HG03442 (cell line): ENCODE measurements at regions not wholly inside any gene's neighbourhood (a gene's known extent, or its start where the extent isn't known, plus 50 kb on each side); places are given as distances from the start of the nearest gene placed in this dataset.

Source experiments
- ATAC-seq: cut with Tn5 transposase; IDR thresholded peaks from one replicate; pipeline ENCODE4 v1.9.1; 2021; ENCODE audit warnings: mild to moderate bottlenecking, moderate library complexity; ENCODE audit not compliant: unreplicated experiment

- ATAC-seq = no peak
These were observed 302.8 kb downstream of the FAT3 start for GRCh38 chr11:92527467-92527866.

DNA sequence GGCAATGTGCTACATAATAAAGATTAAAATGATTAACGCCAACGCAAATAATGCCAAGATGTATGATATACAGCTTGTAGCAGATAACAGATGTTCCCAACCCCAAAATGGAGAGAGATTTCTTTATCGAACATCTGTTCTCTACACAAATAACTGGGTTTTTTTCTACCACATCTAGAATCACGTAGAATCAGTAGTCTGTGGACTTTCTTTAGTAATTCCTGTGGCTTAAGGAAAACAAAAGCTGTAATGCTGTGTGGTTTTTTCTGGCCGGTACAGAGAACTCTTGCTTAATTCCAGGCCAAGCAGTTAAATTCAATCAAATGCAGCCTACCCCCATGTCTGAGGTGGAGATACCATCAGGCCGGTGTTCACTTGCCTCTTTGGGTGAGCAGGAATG is 303.4 kb downstream of the FAT3 start:
- ATAC-seq = no peak

GRCh38 chr11:92531065-92531739 is 306.6 kb downstream of the FAT3 start:
- no peak for ATAC-seq

DNA sequence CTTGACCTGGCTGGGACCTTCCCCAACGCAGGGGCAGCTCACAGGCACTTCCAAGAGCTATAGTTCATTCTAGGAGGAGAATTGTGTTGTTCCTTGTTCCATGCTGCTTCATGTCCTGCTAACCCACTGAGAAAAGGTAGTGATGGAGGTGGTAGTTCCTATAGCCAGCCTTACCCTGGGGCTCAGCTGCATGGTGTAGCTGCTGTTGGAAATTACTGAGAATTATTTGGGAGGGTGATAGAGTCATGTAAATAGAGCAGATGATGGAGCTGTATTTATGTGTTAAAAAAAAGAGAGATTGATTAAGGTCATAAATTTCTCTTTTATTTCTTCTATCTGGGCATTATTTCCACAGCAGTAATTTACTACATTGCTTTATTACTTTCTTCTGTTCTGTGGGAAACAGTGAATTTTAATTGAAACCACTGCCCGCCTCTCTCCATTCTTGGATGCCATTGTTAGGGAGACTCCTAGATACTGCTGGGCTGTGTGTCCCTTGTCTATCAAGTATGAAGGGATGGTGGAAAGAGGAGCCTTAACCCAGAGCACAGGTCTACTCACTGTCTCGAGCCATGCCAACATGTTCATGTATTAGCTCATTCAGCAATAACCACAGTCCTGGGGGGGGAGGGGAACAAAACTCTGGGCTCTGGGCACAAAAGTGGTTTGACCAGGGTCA is 309.2 kb downstream of the FAT3 start:
- no peak for ATAC-seq

DNA sequence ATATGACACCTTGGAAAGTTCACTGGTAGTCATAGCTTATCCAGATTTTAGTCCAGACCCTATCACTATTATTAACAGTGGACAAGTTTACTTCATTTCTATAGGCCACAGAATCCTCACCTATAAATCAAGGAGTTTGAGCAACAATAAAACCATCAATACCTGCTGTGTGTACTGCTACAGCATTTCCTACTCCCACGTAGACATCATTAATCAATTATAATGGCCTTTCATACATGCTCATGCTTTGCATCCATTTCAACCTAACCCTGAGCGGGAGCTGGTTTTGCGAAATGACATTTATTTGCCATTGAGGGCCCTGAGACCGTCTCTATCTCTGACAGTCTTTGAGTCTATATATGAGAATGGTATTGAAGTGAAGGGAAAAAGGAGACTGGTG is 312.3 kb downstream of the FAT3 start:
- no peak for ATAC-seq

- no peak for ATAC-seq
These were observed 315.5 kb downstream of the FAT3 start for GRCh38 chr11:92540096-92540495.

- no peak for ATAC-seq
These were observed 321.4 kb downstream of the FAT3 start for GRCh38 chr11:92545906-92546471.

GRCh38 chr11:92546603-92547002 is 322.0 kb downstream of the FAT3 start:
- no peak for ATAC-seq

DNA sequence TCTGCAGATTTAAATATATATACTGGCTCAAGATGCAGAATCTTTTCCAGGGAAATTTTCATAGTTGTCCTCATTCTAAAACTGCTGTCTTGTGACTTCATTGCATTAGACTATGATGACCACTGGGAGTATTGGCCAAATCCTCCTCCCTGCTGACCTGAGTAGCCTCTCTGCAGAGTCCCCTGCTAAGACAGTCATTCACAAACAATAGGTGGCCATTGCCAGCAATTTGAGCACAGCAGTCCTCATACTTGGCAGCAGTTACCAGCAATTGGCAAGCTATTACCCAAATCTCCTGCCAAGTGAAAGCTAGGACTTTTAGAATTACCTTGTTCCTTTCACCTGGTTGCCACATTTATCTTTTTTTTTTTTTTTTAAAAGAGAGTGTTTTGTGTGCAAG is 325.8 kb downstream of the FAT3 start:
- ATAC-seq = no peak

DNA sequence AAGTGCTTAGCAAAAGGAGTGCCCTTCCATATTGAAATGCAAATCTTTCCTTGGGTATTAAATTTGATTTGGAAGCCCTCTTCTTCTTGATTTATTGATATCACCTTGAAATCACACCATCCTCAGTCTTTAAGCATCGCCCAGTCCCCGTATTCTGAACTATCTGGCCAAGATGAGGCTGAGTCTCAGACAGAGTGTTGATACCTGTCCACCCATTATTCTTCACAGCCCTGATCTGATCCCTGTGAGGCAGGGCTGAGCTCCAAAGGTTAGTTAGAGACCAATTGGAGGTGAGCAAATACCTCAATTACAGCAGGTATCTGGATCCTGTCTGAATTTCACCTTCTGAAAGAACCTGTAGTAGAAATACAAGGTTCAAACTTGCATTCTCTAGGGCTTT is 326.3 kb downstream of the FAT3 start:
- no peak for ATAC-seq

GRCh38 chr11:92552942-92553341 is 328.3 kb downstream of the FAT3 start:
- no peak for ATAC-seq

- no peak for ATAC-seq
These were observed 330.1 kb downstream of the FAT3 start for GRCh38 chr11:92554688-92555087.

GRCh38 chr11:92556431-92556830 is 331.8 kb downstream of the FAT3 start:
- no peak for ATAC-seq

GRCh38 chr11:92557879-92558278 is 333.3 kb downstream of the FAT3 start:
- ATAC-seq = no peak

- ATAC-seq = no peak
These were observed 333.7 kb downstream of the FAT3 start for GRCh38 chr11:92558323-92558722.

DNA sequence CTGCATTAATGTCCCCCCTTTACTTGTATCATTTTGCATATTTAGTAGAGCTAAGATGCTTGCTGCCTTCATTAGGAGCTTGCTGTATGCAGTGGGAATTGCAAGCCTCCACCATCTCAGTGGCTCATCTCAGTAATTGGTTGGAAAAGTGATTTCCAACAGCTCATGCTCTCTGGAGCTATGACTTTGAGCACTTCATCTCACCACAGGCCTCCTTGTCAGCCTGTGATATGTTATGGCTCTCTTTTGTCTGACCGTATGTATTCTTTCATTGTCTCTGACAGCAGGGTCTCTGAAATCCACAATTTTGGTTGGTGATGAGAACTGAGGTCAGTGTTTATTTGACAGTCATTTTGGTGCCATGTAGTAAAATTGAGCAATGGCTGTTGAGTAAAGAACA is 345.1 kb downstream of the FAT3 start:
- no peak for ATAC-seq

- ATAC-seq = no peak
These were observed 347.9 kb downstream of the FAT3 start for GRCh38 chr11:92572559-92572958.

- no peak for ATAC-seq
These were observed 351.7 kb downstream of the FAT3 start for GRCh38 chr11:92576315-92576714.

DNA sequence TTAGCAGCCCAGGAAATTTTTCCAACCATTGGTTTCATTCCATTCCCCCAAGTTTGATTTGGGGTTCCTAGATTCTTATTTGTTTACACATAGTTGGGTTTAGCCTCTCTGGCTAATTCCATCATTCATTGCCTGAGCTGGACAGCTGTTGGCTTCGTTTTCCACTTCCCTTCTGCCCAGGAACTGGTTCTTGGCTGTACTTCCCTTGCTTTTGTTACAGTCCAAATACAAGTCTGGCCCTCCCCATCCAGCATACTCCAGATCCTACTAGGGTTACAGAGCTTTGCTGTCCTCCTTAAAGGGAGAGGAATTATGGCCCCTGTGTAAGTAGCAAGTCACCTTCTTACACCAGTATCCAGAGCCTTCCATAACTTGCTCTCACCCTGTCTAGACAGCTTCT is 356.3 kb downstream of the FAT3 start:
- ATAC-seq = no peak

GRCh38 chr11:92588393-92588792 is 363.8 kb downstream of the FAT3 start:
- no peak for ATAC-seq

GRCh38 chr11:92589512-92589911 is 364.9 kb downstream of the FAT3 start:
- ATAC-seq = no peak

GRCh38 chr11:92591521-92591920 is 366.9 kb downstream of the FAT3 start:
- ATAC-seq = no peak
